ENCODE measurements at regions not wholly inside any gene's neighbourhood (a gene's known extent, or its start where the extent isn't known, plus 50 kb on each side); places are given as distances from the start of the nearest gene placed in this dataset.

- Mint-ChIP-seq H3K4me3 (ENCODE audit: unreplicated experiment) (no peak overlapping the region), H3K9me3 (ENCODE audit: low read depth) (no peaks in the 10 kb centered on the region), H3K36me3 (ENCODE audit: low read depth) (no peaks in the 10 kb centered on the region), H3K27ac (ENCODE audit: unreplicated experiment) (no peak overlapping the region), H3K4me1 (ENCODE audit: low read depth) (no peaks in the 10 kb centered on the region), H3K27me3 (ENCODE audit: low read depth) (no peaks in the 10 kb centered on the region)
- TF ChIP-seq CTCF (IDR thresholded peaks at IDR 0.05) = no peak
- DNase-seq (ENCODE audit: low spot score) = no peak
These were observed 301.7 kb upstream of the DAB2 start for GRCh38 chr5:39726467-39726866.

- Mint-ChIP-seq H3K4me3 (ENCODE audit: unreplicated experiment) (no peak overlapping the region), H3K27ac (ENCODE audit: unreplicated experiment) (no peak overlapping the region), H3K4me1 (ENCODE audit: low read depth) (peaks cover 11% of the 10 kb centered on the region), H3K9me3 (ENCODE audit: low read depth) (peaks cover 5% of the 10 kb centered on the region), H3K36me3 (ENCODE audit: low read depth) (no peaks in the 10 kb centered on the region), H3K27me3 (ENCODE audit: low read depth) (no peaks in the 10 kb centered on the region)
- peak; percentile 75 for DNase-seq (ENCODE audit: low spot score)
- TF ChIP-seq CTCF (IDR thresholded peaks at IDR 0.05) = no peak
These were observed 296.6 kb upstream of the DAB2 start for GRCh38 chr5:39721394-39721793.

DNA sequence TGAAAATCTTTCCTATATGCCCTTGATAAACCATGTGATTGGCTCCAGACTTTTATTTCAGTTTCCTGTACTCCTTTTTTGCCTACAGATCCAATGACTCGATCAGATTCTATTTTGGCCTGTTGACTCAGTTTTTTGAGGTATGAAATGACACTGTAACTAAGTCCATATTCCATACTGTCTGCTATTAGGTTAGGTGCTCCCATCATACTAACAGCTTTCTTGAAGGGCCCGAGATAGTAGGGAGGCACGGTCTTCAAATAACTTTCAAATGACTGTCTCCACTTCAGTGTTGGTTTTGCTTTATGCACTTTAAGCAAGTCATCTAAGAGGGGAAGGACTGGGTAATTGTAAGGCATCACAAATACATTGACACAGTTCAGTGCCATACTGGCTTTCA is 295.4 kb upstream of the DAB2 start:
- H3K27me3 Mint-ChIP-seq (ENCODE audit: low read depth) = no peaks in the 10 kb centered on the region
- no peak overlapping the region for H3K4me3 Mint-ChIP-seq (ENCODE audit: unreplicated experiment)
- no peak for DNase-seq (ENCODE audit: low spot score)
- peaks cover 5% of the 10 kb centered on the region for H3K9me3 Mint-ChIP-seq (ENCODE audit: low read depth)
- TF ChIP-seq CTCF (IDR thresholded peaks at IDR 0.05) = no peak
- peaks cover 2% of the 10 kb centered on the region for H3K36me3 Mint-ChIP-seq (ENCODE audit: low read depth)
- peaks cover 14% of the 10 kb centered on the region for H3K4me1 Mint-ChIP-seq (ENCODE audit: low read depth)
- no peak overlapping the region for H3K27ac Mint-ChIP-seq (ENCODE audit: unreplicated experiment)

DNA sequence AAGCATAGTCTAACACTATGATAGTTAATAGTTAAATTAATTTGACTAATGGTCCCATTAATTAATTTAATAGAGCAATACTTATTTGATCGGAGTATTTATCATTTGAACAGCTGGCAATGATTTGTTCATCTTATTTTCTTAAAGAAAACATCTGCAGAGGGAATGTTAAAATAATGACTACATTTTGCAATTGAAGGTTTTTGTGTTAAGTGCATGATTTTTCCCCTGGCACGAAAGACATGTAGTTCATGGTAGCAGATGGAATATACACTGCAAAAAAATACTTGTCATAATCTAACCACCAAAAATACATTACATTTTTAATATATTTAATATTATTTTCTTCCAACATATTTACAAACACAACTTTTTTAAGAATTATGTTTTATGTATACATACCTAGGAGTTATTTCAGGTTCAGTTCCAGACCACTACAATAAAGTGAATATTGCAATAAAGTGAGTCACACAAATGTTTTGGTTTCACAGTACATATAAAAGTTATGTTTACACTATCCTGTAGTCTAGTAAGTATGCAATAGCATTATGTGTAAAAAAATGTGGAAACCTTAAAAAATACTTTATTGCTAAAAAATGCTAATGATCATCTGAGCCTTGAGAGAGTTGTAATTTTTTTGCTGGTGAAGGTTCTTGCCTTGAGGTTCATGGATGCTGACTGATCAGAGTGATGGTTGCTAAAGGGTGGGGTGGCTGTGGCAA is 292.6 kb upstream of the DAB2 start:
- TF ChIP-seq CTCF (IDR thresholded peaks at IDR 0.05) = no peak
- no peak overlapping the region for H3K27ac Mint-ChIP-seq (ENCODE audit: unreplicated experiment)
- H3K4me3 Mint-ChIP-seq (ENCODE audit: unreplicated experiment) = no peak overlapping the region
- peaks cover 2% of the 10 kb centered on the region for H3K36me3 Mint-ChIP-seq (ENCODE audit: low read depth)
- no peaks in the 10 kb centered on the region for H3K27me3 Mint-ChIP-seq (ENCODE audit: low read depth)
- peaks cover 5% of the 10 kb centered on the region for H3K9me3 Mint-ChIP-seq (ENCODE audit: low read depth)
- no peak for DNase-seq (ENCODE audit: low spot score)
- peaks cover 22% of the 10 kb centered on the region for H3K4me1 Mint-ChIP-seq (ENCODE audit: low read depth)

DNA sequence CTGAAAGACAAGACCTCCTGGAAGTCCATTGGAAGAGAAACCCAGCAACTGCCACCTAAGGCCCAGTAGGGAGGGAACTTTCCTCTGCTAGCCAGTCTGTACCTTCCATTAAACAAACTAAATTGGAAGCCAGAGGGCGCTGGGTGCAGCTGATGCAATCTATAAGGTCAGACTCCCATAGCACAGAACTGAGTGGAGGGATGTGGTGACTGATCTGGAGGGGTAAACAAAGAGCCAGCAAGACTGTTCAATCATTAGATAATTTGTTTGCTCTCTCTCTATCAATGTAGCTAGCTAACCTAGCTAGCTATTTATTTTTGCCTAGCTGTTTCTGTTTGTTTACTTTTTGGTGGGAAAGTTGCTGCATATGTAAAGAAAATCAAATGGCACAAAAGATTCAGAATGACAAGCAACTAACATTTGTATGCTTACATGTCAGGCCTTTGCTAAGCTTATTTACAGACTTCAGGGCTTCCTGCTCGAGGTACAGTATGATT is 291.8 kb upstream of the DAB2 start:
- H3K36me3 Mint-ChIP-seq (ENCODE audit: low read depth) = peaks cover 2% of the 10 kb centered on the region
- DNase-seq (ENCODE audit: low spot score) = no peak
- no peak overlapping the region for H3K27ac Mint-ChIP-seq (ENCODE audit: unreplicated experiment)
- no peaks in the 10 kb centered on the region for H3K27me3 Mint-ChIP-seq (ENCODE audit: low read depth)
- no peak overlapping the region for H3K4me3 Mint-ChIP-seq (ENCODE audit: unreplicated experiment)
- TF ChIP-seq CTCF (IDR thresholded peaks at IDR 0.05) = peak; percentile 80
- peaks cover 22% of the 10 kb centered on the region for H3K4me1 Mint-ChIP-seq (ENCODE audit: low read depth)
- H3K9me3 Mint-ChIP-seq (ENCODE audit: low read depth) = peaks cover 5% of the 10 kb centered on the region
